ENCODE measurements at regions not wholly inside any gene's neighbourhood (a gene's known extent, or its start where the extent isn't known, plus 50 kb on each side); places are given as distances from the start of the nearest gene placed in this dataset.

GRCh38 chr2:155026651-155027174, 328.2 kb downstream of the KCNJ3 start:
- intact Hi-C loops (cut with DNase I), result no loop called here
- 75 to 88% (median 76%) methylated on average over 1 of the region's 1 CpG for WGBS, 4 donors
- no peak overlapping the region for H3K4me3 ChIP-seq
- TF ChIP-seq POLR2A (IDR thresholded peaks at IDR 0.05) (no peak), CTCF (IDR thresholded peaks at IDR 0.05) (no peak)
- no peaks in the 10 kb centered on the region for H3K4me1 ChIP-seq
- DNase-seq, result no peak
- H3K27ac ChIP-seq, result no peak overlapping the region
- H3K9me3 ChIP-seq, result no peaks in the 10 kb centered on the region
- H3K27me3 ChIP-seq, result no peaks in the 10 kb centered on the region
- H3K36me3 ChIP-seq, result no peaks in the 10 kb centered on the region
- ATAC-seq, result no peak

- DNase-seq (no peak), ATAC-seq (no peak)
- H3K27me3 ChIP-seq, result no peaks in the 10 kb centered on the region
- TF ChIP-seq CTCF (IDR thresholded peaks at IDR 0.05), result no peak
- no peak for TF ChIP-seq POLR2A (IDR thresholded peaks at IDR 0.05)
- intact Hi-C loops (cut with DNase I), result no loop called here
- H3K9me3 ChIP-seq, result no peaks in the 10 kb centered on the region
- no peaks in the 10 kb centered on the region for H3K4me1 ChIP-seq
- H3K36me3 ChIP-seq, result no peaks in the 10 kb centered on the region
- no peak overlapping the region for H3K4me3 ChIP-seq
- H3K27ac ChIP-seq, result no peak overlapping the region
- 62 to 76% (median 68%) methylated on average over 1 of the region's 1 CpG for WGBS, 4 donors
These were observed 325.2 kb downstream of the KCNJ3 start for GRCh38 chr2:155023674-155024073.

GRCh38 chr2:155022531-155022930, 324.0 kb downstream of the KCNJ3 start:
- H3K36me3 ChIP-seq, result no peaks in the 10 kb centered on the region
- TF ChIP-seq CTCF (IDR thresholded peaks at IDR 0.05), result no peak
- no peak for TF ChIP-seq POLR2A (IDR thresholded peaks at IDR 0.05)
- ATAC-seq (no peak), DNase-seq (no peak)
- no peak overlapping the region for H3K4me3 ChIP-seq
- intact Hi-C loops (cut with DNase I), result no loop called here
- no peaks in the 10 kb centered on the region for H3K4me1 ChIP-seq
- no peak overlapping the region for H3K27ac ChIP-seq
- H3K9me3 ChIP-seq, result no peaks in the 10 kb centered on the region
- no peaks in the 10 kb centered on the region for H3K27me3 ChIP-seq

GRCh38 chr2:155021618-155022017, 323.1 kb downstream of the KCNJ3 start:
- no peaks in the 10 kb centered on the region for H3K9me3 ChIP-seq
- H3K36me3 ChIP-seq, result no peaks in the 10 kb centered on the region
- ATAC-seq, result no peak
- H3K4me1 ChIP-seq, result no peaks in the 10 kb centered on the region
- WGBS, 4 donors, result 51 to 68% (median 54%) methylated on average over 1 of the region's 1 CpG
- no peak for TF ChIP-seq CTCF (IDR thresholded peaks at IDR 0.05)
- no peak for TF ChIP-seq POLR2A (IDR thresholded peaks at IDR 0.05)
- no peak overlapping the region for H3K27ac ChIP-seq
- H3K27me3 ChIP-seq, result no peaks in the 10 kb centered on the region
- no peak for DNase-seq
- no peak overlapping the region for H3K4me3 ChIP-seq
- intact Hi-C loops (cut with DNase I), result no loop called here

Data from heart left ventricle (tissue), 16 donors.